Astrocyte (in vitro differentiated cells and primary cell): ENCODE measurements at regions not wholly inside any gene's neighbourhood (a gene's known extent, or its start where the extent isn't known, plus 50 kb on each side); places are given as distances from the start of the nearest gene placed in this dataset.

Experiments used
- DNase-seq: peaks from one replicate; pipeline ENCODE4 v3.0.0-alpha.2; 2010; ENCODE audit warnings: low read depth
- FAIRE-seq: peaks from 2 replicates; lab custom pipeline; 2011; peaks lifted over from hg19 to GRCh38; lab: Jason Lieb, UNC
- H2AFZ ChIP-seq: 2 replicates; pipeline ENCODE4 v1.6.0; 2012; ENCODE audit warnings: low read depth, low read length, inconsistent platforms
- H3K27ac ChIP-seq: 2 replicates; pipeline ENCODE4 v1.5.1; 2011; ENCODE audit warnings: low read depth, low read length, inconsistent platforms
- H3K27me3 ChIP-seq: 2 replicates; pipeline ENCODE4 v1.6.0; 2011; ENCODE audit warnings: low read length, inconsistent platforms; ENCODE audit not compliant: insufficient read depth
- H3K36me3 ChIP-seq: 2 replicates; pipeline ENCODE4 v1.5.1; 2011; ENCODE audit warnings: low read length, inconsistent platforms; ENCODE audit not compliant: insufficient read depth
- H3K4me1 ChIP-seq: 2 replicates; pipeline ENCODE4 v1.5.1; 2011; ENCODE audit warnings: low read length, inconsistent platforms; ENCODE audit not compliant: insufficient read depth
- H3K4me2 ChIP-seq: 2 replicates; pipeline ENCODE4 v1.6.0; 2012; ENCODE audit warnings: low read length, inconsistent platforms
- H3K4me3 ChIP-seq: 2 replicates; pipeline ENCODE4 v1.5.1; 2011; ENCODE audit warnings: low read depth, mild to moderate bottlenecking, low read length, inconsistent platforms; ENCODE audit not compliant: insufficient read depth
- H3K79me2 ChIP-seq: 2 replicates; pipeline ENCODE4 v1.6.0; 2012; ENCODE audit warnings: mild to moderate bottlenecking, low read length, inconsistent platforms; ENCODE audit not compliant: insufficient read depth
- H3K9ac ChIP-seq: 2 replicates; pipeline ENCODE4 v1.6.0; 2012; ENCODE audit warnings: mild to moderate bottlenecking, low read length, inconsistent platforms
- H3K9me3 ChIP-seq: 2 replicates; pipeline ENCODE4 v1.5.1; 2012; ENCODE audit warnings: low read depth, mild to moderate bottlenecking, low read length, inconsistent platforms; ENCODE audit not compliant: insufficient read depth
- H4K20me1 ChIP-seq: 2 replicates; pipeline ENCODE4 v1.6.0; 2012; ENCODE audit warnings: low read length, inconsistent platforms; ENCODE audit not compliant: insufficient read depth
- H3K27ac Mint-ChIP-seq: one replicate; pipeline ENCODE4 v1.8.0; 2021; ENCODE audit warnings: mild to moderate bottlenecking, mixed read lengths; ENCODE audit not compliant: unreplicated experiment
- H3K27me3 Mint-ChIP-seq: one replicate; pipeline ENCODE4 v1.8.0; 2021; ENCODE audit warnings: low read depth, mixed read lengths; ENCODE audit not compliant: unreplicated experiment
- H3K36me3 Mint-ChIP-seq: one replicate; pipeline ENCODE4 v1.8.0; 2021; ENCODE audit warnings: low read depth, mixed read lengths; ENCODE audit not compliant: unreplicated experiment
- H3K4me1 Mint-ChIP-seq: one replicate; pipeline ENCODE4 v1.8.0; 2021; ENCODE audit warnings: low read depth, mixed read lengths; ENCODE audit not compliant: unreplicated experiment
- H3K4me3 Mint-ChIP-seq: one replicate; pipeline ENCODE4 v1.8.0; 2021; ENCODE audit warnings: mild to moderate bottlenecking, moderate library complexity, mixed read lengths; ENCODE audit not compliant: unreplicated experiment
- H3K9me3 Mint-ChIP-seq: one replicate; pipeline ENCODE4 v1.8.0; 2021; ENCODE audit warnings: mild to moderate bottlenecking, mixed read lengths; ENCODE audit not compliant: unreplicated experiment
- EZH2 ChIP-seq: IDR thresholded peaks from 2 replicates; pipeline ENCODE4 v1.6.1; 2012; ENCODE audit warnings: mild to moderate bottlenecking, low read length, inconsistent platforms; ENCODE audit not compliant: insufficient read depth
- TF ChIP-seq, protein P1 (sequence below): IDR thresholded peaks from 2 replicates; pipeline ENCODE4 v1.5.1; 2011; ENCODE audit warnings: low read depth, mild to moderate bottlenecking, inconsistent platforms, low read length, moderate library complexity; ENCODE audit not compliant: insufficient read depth

DNA sequence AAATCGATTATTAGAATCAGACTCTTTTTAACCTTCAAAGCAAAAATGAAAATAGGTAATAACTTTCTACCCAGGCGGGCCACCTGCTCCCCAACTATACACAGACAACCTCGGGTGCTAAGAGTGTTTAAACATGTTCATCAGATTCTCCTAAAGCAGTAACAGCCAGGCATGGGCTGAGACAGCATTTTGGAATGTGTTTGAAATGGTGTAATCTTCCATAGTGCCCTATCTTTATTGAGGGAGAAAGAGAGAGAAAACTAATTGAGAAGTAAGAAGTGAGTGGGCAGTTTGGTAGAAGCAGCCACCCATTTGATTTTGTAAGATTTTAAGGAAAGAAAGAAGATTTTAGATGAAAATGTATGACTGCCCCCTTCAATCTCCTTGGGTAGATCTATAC lies 196.1 kb upstream of the CTAGE1 start:
- Histone ChIP-seq H3K9me3 (no peaks in the 10 kb centered on the region), H3K79me2 (no peaks in the 10 kb centered on the region), H3K27me3 (no peaks in the 10 kb centered on the region), H4K20me1 (no peaks in the 10 kb centered on the region), H2AFZ (no peak overlapping the region), H3K36me3 (no peaks in the 10 kb centered on the region), H3K4me2 (no peak overlapping the region), H3K9ac (no peak overlapping the region), H3K4me3 (no peak overlapping the region), H3K4me1 (peaks cover 12% of the 10 kb centered on the region), H3K27ac (no peak overlapping the region)
- FAIRE-seq: no peak
- H3K27ac Mint-ChIP-seq: peak overlapping the region; percentile 42
- no peaks in the 10 kb centered on the region for H3K27me3 Mint-ChIP-seq
- TF ChIP-seq, protein P1, sequence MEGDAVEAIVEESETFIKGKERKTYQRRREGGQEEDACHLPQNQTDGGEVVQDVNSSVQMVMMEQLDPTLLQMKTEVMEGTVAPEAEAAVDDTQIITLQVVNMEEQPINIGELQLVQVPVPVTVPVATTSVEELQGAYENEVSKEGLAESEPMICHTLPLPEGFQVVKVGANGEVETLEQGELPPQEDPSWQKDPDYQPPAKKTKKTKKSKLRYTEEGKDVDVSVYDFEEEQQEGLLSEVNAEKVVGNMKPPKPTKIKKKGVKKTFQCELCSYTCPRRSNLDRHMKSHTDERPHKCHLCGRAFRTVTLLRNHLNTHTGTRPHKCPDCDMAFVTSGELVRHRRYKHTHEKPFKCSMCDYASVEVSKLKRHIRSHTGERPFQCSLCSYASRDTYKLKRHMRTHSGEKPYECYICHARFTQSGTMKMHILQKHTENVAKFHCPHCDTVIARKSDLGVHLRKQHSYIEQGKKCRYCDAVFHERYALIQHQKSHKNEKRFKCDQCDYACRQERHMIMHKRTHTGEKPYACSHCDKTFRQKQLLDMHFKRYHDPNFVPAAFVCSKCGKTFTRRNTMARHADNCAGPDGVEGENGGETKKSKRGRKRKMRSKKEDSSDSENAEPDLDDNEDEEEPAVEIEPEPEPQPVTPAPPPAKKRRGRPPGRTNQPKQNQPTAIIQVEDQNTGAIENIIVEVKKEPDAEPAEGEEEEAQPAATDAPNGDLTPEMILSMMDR: no peak
- TF ChIP-seq EZH2: no peak
- no peaks in the 10 kb centered on the region for H3K36me3 Mint-ChIP-seq
- H3K4me3 Mint-ChIP-seq: no peak overlapping the region
- DNase-seq: peak; percentile 55
- H3K9me3 Mint-ChIP-seq: no peaks in the 10 kb centered on the region
- H3K4me1 Mint-ChIP-seq: peaks cover 16% of the 10 kb centered on the region

DNA sequence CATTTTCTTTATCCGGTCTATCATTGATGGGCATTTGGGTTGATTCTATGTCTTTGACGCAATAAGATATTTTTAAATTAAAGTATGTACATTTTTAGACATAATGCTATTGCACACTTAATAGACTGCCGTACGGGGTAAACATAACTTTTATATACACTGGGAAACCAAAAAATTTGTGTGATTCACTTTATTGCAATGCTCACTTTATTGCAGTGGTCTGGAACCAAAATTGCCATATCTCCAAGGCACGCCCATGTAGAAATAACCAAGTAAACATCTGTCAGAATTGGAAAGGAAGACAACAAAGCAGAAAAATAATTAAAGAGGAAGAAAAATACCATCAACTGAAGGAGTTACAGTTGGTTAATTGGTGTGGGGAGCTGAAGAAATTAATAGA lies 205.8 kb upstream of the CTAGE1 start:
- peaks cover 1% of the 10 kb centered on the region for H3K27me3 Mint-ChIP-seq
- Histone ChIP-seq H3K4me2 (no peak overlapping the region), H3K27me3 (no peaks in the 10 kb centered on the region), H3K27ac (no peak overlapping the region), H3K4me1 (no peaks in the 10 kb centered on the region), H3K36me3 (no peaks in the 10 kb centered on the region), H3K9me3 (no peaks in the 10 kb centered on the region), H3K4me3 (no peak overlapping the region), H4K20me1 (no peaks in the 10 kb centered on the region), H3K9ac (no peak overlapping the region), H3K79me2 (no peaks in the 10 kb centered on the region), H2AFZ (no peak overlapping the region)
- H3K4me1 Mint-ChIP-seq: no peaks in the 10 kb centered on the region
- no peak for TF ChIP-seq EZH2
- TF ChIP-seq, protein P1: no peak
- FAIRE-seq: no peak
- no peaks in the 10 kb centered on the region for H3K36me3 Mint-ChIP-seq
- H3K4me3 Mint-ChIP-seq: no peak overlapping the region
- no peak for DNase-seq
- no peak overlapping the region for H3K27ac Mint-ChIP-seq
- H3K9me3 Mint-ChIP-seq: peaks cover 7% of the 10 kb centered on the region

DNA sequence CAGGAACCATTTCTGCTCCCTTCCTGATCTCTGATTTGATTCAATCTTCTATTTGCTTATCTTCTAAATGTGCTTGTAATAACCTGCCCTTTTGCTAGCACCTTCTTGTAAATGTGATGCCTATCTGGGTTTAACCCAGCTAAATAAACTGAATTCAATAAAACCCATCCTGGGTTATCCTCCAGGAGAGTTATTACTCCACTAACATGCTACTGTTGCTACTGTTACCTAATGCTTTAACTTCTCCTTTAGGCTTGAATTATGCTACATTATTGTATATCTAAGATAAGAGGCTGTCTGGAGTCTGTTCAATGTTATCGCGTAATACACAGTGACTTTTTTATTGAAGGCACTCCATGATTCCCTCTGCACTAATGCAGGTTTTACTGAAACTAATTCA lies 206.5 kb upstream of the CTAGE1 start:
- H3K27me3 ChIP-seq: no peaks in the 10 kb centered on the region
- H2AFZ ChIP-seq: no peak overlapping the region
- H3K4me2 ChIP-seq: no peak overlapping the region
- H3K4me1 ChIP-seq: no peaks in the 10 kb centered on the region
- H3K79me2 ChIP-seq: no peaks in the 10 kb centered on the region
- no peak for TF ChIP-seq EZH2
- TF ChIP-seq, protein P1: no peak
- no peaks in the 10 kb centered on the region for H4K20me1 ChIP-seq
- DNase-seq: no peak
- Mint-ChIP-seq H3K27me3 (peaks cover 1% of the 10 kb centered on the region), H3K4me1 (peaks cover under 1% of the 10 kb centered on the region), H3K4me3 (no peak overlapping the region), H3K36me3 (no peaks in the 10 kb centered on the region), H3K27ac (no peak overlapping the region), H3K9me3 (peaks cover 7% of the 10 kb centered on the region)
- no peaks in the 10 kb centered on the region for H3K9me3 ChIP-seq
- no peak for FAIRE-seq
- H3K27ac ChIP-seq: no peak overlapping the region
- no peak overlapping the region for H3K9ac ChIP-seq
- no peaks in the 10 kb centered on the region for H3K36me3 ChIP-seq
- no peak overlapping the region for H3K4me3 ChIP-seq
